ENCODE measurements at regions not wholly inside any gene's neighbourhood (a gene's known extent, or its start where the extent isn't known, plus 50 kb on each side); places are given as distances from the start of the nearest gene placed in this dataset.

DNA sequence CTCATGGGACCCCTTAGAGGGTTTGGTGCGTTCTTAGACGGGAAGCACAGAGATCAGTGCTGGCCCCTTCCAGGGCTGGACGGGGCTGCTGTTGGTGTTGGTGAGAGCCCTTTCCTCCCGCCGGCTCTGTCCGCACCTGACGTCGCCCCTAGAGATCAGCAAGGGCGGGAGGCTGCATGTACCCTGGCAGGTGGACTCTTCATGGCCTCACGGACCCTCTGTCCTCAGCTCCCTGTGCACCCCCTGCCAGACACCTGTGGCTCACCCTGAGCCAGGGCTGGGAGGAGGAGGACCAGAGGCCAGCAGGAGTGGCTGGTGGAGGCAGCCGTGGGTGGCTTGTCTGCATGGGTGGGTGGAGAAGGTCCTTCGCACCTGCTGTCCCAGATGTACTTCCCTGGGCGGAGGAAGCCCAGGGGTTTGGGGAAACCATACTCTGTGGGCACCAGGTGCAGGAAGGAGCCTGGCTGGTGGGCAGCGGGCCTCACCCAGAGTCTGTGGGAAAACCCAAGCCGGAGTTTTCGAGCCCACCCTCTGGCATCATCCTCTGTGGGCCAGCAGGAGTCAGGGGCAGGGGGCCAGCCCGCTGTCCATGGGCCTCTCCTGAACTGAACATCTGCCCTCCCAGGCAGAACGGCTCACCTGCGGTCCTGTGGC, 348.6 kb downstream of the SEC14L1 start (continued):
- 0 out of 4 replicates have a peak, but pooled peaks of 1 of the 2 experiments have one; percentile 37 for TF ChIP-seq POLR2A (IDR thresholded peaks at IDR 0.05; ENCODE audit: insufficient read depth in 1 of 2, low read depth in 2 of 2, low read length in 2 of 2)
- no peak for TF ChIP-seq ARNT2 (CRISPR knock-in tag; IDR thresholded peaks at IDR 0.05; ENCODE audit: low read depth)
- peak; percentile 71 for TF ChIP-seq AGO2 (optimal IDR thresholded peaks at IDR 0.05; ENCODE audit: low read depth, low read length)
- TF ChIP-seq BHLHE40 (IDR thresholded peaks at IDR 0.05; ENCODE audit: low read length), result no peak
- 0 out of 2 replicates have a peak, but pooled peaks have one; percentile 24 for TF ChIP-seq MTA1 (CRISPR knock-in tag; IDR thresholded peaks at IDR 0.05; ENCODE audit: borderline replicate concordance)
- TF ChIP-seq PBX3 (CRISPR knock-in tag; IDR thresholded peaks at IDR 0.05; ENCODE audit: borderline replicate concordance), result no peak

DNA sequence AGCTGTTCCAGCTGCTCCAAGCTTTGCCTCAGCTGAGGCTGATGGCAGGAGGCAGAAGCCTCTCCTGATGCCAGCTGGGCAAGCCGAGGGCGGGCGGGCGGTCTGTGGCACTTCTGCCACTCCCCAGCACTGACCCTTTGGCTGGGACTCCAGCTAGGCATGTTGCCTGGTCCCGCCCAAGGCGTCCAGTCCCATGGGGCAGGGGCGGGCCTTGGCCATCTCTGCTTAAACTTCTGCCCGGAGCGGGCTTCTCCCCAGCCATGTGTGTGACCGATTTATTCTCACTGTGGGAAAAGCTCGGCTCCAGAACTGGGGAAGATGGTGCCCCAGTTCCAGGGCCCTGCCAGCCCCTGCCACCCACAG, 349.1 kb downstream of the SEC14L1 start:
- 87% methylated on average over 3 of the region's 11 CpGs for WGBS (ENCODE audit: low lambda C conversion rate)
- Histone ChIP-seq H3K4me2 (ENCODE audit: low read depth, low read length) (no peak overlapping the region), H3K79me2 (ENCODE audit: insufficient read depth, low read length) (peaks cover 5% of the 10 kb centered on the region), H4K20me1 (ENCODE audit: insufficient read depth, low read length) (peaks cover 31% of the 10 kb centered on the region), H3K27me3 (ENCODE audit: control insufficient read depth in 1 of 2, insufficient read depth in 2 of 2, low read length in 2 of 2) (no peaks in the 10 kb centered on the region), H2AFZ (ENCODE audit: low read length) (no peak overlapping the region), H3K36me3 (replicated peaks in 1 of 2; ENCODE audit: control insufficient read depth in 1 of 2, insufficient read depth in 2 of 2, low read length in 2 of 2) (peaks cover 73 to 97% of the 10 kb centered on the region in 2 experiments), H3K9ac (ENCODE audit: insufficient read depth, low read depth, low read length) (no peak overlapping the region), H3K27ac (ENCODE audit: extremely low read length, insufficient read depth, low read length) (no peak overlapping the region), H3K4me3 (replicated peaks in 1 of 3; ENCODE audit: insufficient read depth in 1 of 3, low read depth in 2 of 3, low read length in 3 of 3) (no peak overlapping the region), H3K4me1 (ENCODE audit: insufficient read depth, low read length) (no peaks in the 10 kb centered on the region), H3K9me3 (ENCODE audit: low read length) (no peaks in the 10 kb centered on the region)
- ATAC-seq (no peak), DNase-seq (ENCODE audit: low spot score) (no peak), FAIRE-seq (no peak)
- BruUV-seq (replicated peaks), result no TSS peak
- POLR2A ChIA-PET, result interaction anchor here (1.5 kb wide), 1 partner anchor 38 kb away, joined by 4 read pairs; no protein-coding TSS in a partner anchor
- TF ChIP-seq, protein P1, sequence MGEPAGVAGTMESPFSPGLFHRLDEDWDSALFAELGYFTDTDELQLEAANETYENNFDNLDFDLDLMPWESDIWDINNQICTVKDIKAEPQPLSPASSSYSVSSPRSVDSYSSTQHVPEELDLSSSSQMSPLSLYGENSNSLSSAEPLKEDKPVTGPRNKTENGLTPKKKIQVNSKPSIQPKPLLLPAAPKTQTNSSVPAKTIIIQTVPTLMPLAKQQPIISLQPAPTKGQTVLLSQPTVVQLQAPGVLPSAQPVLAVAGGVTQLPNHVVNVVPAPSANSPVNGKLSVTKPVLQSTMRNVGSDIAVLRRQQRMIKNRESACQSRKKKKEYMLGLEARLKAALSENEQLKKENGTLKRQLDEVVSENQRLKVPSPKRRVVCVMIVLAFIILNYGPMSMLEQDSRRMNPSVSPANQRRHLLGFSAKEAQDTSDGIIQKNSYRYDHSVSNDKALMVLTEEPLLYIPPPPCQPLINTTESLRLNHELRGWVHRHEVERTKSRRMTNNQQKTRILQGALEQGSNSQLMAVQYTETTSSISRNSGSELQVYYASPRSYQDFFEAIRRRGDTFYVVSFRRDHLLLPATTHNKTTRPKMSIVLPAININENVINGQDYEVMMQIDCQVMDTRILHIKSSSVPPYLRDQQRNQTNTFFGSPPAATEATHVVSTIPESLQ (CRISPR knock-in tag; conservative IDR thresholded peaks at IDR 0.05), result no peak
- peak; percentile 66; the same call in 1 of the 2 replicates for TF ChIP-seq HNRNPL (IDR thresholded peaks at IDR 0.05; ENCODE audit: low read depth, low read length)
- CTCF ChIA-PET (ENCODE audit: low intra/inter-chr PET ratio, low total read pairs), result no interaction called here
- in situ Hi-C loops (cut with HindIII; ENCODE audit: extremely low pct_ligation_motif_present, low pct_unique_long_range_greater_than_20kb), result no loop called here
- intact Hi-C loops (cut with micrococcal nuclease; ENCODE audit: unreplicated experiment), result no loop called here

Measured in HepG2 (cell line).